ENCODE measurements at regions not wholly inside any gene's neighbourhood (a gene's known extent, or its start where the extent isn't known, plus 50 kb on each side); places are given as distances from the start of the nearest gene placed in this dataset.

DNA sequence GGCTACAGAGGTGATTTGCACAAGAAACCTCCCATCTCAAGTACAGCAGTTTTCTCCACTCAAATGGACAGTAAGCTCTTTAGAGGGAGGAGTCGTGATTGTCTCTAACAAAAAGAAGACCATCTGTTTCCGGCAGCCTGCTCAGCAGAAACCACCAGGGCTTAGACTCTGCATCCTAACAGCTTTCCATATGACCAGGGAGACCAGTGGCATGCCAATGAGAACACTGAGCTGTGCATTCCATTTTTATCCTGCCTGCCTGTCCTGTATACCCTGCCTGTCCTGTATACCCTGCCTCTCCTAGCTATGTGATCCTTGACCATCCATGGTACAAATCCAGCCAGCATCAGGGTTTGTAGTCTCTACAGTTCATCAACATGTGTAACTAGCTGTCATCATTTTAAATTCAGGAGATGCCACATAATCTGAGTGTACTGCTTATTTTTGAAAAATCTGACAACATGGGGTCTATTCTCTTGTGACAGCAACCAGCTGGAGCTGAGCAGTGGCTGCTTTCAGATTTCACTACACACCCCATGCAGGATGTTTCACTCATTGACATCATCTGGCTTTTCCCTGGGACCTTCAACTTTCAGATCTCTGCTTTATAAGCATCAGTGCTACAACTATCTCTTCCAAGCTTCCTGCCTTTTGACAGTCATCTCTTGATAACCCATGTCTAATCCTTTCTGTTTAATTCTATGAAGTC, 50.5 kb upstream of the POU2AF2 start:
- no peak for DNase-seq (ENCODE audit: low read depth in 1 of 2, low spot score in 1 of 2)

DNA sequence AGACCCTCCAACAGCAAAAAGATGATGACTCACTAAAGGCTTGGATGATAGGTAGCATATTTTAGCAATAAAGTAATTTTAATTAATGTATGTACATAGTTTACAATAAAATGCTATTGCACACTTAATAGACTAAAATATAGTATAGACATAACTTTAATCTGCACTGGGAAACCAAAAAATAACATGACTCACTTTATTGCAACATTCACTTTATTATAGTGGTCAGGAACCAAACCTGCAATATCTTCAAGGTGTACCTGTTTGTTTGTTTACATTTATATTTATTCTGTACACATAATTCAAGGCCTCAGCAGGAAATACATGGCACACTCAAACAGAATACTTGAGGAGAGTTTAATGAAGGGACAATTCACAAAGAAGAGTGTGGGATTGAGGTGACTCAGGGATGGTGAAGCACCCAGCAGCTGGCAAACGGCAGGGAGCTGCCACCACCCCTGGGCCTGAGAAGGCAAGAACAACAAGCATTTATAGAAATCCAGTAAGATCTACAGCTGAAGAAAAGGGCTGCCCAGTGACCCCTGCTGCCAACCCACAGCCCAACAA, 51.5 kb upstream of the POU2AF2 start:
- no peak for DNase-seq (ENCODE audit: low read depth in 1 of 2, low spot score in 1 of 2)

GRCh38 chr11:111189466-111189865, 56.1 kb upstream of the POU2AF2 start:
- no peak for DNase-seq (ENCODE audit: low read depth in 1 of 2, low spot score in 1 of 2)

DNA sequence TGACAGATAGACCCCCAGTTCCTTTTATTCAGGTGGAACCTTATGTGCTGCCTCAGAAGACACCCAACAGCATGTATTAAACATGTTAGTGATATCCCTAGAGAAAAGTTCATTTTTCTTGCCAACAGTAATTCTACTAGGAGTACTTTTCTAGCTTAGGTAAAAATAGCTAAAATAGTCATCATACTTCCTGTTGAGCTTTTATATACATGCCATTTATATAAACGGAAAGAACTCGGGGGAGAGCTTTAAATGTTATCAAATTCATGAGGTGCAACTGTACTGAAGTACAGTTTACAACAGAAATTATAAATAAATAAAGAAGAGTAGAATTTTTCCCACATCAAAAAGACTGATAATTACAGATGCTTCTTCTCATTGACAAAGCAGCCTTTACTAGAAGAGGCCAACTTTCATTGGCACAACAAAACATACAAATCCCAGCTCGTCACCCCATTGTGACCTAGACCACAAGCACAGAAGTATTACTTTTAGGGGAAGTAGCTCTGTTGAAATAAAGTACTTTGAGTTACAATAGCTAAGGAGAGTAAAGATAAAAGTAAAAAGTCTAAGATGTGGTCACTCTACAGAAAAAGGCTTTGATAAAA, 59.1 kb upstream of the POU2AF2 start:
- DNase-seq (ENCODE audit: low read depth in 1 of 2, low spot score in 1 of 2): no peak

DNA sequence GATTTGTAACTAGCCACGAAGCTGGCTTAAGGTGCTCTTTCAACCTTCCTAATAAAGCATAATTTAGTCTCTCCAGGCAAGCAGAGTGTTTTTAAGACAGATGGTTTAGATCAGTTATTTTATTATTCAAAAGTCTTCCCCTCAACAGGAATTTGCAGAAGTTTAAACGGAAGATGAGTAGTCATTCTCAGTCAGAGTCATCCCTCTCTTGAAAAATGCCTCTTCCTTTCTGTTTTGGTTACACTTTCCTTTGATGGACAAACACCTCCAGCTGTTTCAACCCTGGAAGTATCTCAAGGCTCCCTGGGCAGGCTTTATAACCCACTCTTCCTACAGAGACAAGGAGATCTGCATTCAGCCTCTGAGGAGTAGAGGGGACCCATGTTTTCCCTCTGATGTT, 60.3 kb upstream of the POU2AF2 start:
- no peak for DNase-seq (ENCODE audit: low read depth in 1 of 2, low spot score in 1 of 2)

GRCh38 chr11:111183706-111184105, 61.8 kb upstream of the POU2AF2 start:
- DNase-seq (ENCODE audit: low read depth in 1 of 2, low spot score in 1 of 2): no peak

GRCh38 chr11:111179184-111179910, 66.2 kb upstream of the POU2AF2 start:
- no peak for DNase-seq (ENCODE audit: low read depth in 1 of 2, low spot score in 1 of 2)

GRCh38 chr11:111177037-111177871, 68.3 kb upstream of the POU2AF2 start:
- DNase-seq (ENCODE audit: low read depth in 1 of 2, low spot score in 1 of 2): no peak

GRCh38 chr11:111176603-111177002, 68.9 kb upstream of the POU2AF2 start:
- no peak for DNase-seq (ENCODE audit: low read depth in 1 of 2, low spot score in 1 of 2)

- DNase-seq (ENCODE audit: low read depth in 1 of 2, low spot score in 1 of 2): no peak
Measured at GRCh38 chr11:111173221-111173620, 72.3 kb upstream of the POU2AF2 start.

- DNase-seq (ENCODE audit: low read depth in 1 of 2, low spot score in 1 of 2): no peak
Measured at GRCh38 chr11:111172321-111172862, 73.1 kb upstream of the POU2AF2 start.

DNA sequence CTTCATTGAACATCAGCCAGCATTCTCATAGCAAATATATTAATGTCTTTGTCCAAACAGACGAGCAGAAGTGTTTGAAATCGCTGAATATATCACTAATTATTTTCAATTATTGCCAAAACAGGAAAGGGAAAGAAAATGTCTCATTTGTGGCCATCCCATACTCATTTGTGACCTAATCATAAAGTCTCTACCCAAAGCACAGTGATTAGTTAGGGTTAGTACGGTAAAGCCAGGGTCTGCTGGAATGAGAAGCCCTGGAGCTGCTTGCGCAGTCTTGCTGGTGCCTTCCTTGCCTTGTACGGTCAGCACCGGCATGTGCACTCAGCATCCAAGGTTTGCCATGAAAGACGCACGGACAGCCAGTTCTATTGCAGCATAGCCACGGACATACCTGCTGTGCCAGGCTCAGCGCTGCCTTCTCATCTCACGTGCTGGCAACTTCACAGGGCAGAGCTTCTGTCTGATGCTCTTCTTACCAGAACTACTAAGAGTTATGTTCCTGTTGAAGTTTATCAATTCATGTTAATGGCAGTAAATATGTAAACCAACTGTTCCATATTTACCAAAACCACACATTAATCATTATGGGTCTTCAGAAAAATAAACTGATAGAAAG, 74.7 kb upstream of the POU2AF2 start:
- no peak for DNase-seq (ENCODE audit: low read depth in 1 of 2, low spot score in 1 of 2)

GRCh38 chr11:111169367-111169766, 76.2 kb upstream of the POU2AF2 start:
- no peak for DNase-seq (ENCODE audit: low read depth in 1 of 2, low spot score in 1 of 2)

GRCh38 chr11:111168871-111169270, 76.7 kb upstream of the POU2AF2 start:
- DNase-seq (ENCODE audit: low read depth in 1 of 2, low spot score in 1 of 2): no peak

DNA sequence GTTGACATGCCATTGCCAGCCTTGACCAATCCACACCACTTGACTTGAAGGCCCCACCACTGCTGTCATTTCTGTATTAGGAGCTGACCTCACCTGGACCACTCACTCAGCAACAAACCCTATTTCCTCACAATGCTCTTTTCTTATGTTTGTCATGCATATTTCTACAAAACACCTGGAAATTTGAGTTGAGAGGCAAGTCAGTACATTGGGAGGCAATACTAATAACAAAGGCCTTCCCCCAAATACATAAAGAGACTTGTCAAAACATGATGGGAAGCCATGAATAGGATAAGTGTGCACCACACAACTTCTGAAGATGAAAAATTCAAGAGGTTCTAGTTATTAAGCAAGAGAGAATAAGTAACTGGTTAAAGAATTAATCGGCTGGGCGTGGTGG, 77.9 kb upstream of the POU2AF2 start:
- no peak for DNase-seq (ENCODE audit: low read depth in 1 of 2, low spot score in 1 of 2)

- DNase-seq (ENCODE audit: low read depth in 1 of 2, low spot score in 1 of 2): no peak
Measured at GRCh38 chr11:111166598-111166997, 78.9 kb upstream of the POU2AF2 start.

- no peak for DNase-seq (ENCODE audit: low read depth in 1 of 2, low spot score in 1 of 2)
Measured at GRCh38 chr11:111162305-111162704, 83.2 kb upstream of the POU2AF2 start.

GRCh38 chr11:111157571-111157970, 88.0 kb upstream of the POU2AF2 start:
- DNase-seq (ENCODE audit: low read depth in 1 of 2, low spot score in 1 of 2): no peak

- DNase-seq (ENCODE audit: low read depth in 1 of 2, low spot score in 1 of 2): no peak
Measured at GRCh38 chr11:111155021-111155420, 90.5 kb upstream of the POU2AF2 start.

- no peak for DNase-seq (ENCODE audit: low read depth in 1 of 2, low spot score in 1 of 2)
Measured at GRCh38 chr11:111153194-111153593, 92.3 kb upstream of the POU2AF2 start.

Data from activated CD4-positive, alpha-beta T cell treated with anti-CD3 and anti-CD28 coated beads, Interleukin-2, amount 50 U/mL, for 24 hours (primary cell).